Suppressor macrophage treated with lipopolysaccharide for 4 hours (primary cell): ENCODE measurements at regions not wholly inside any gene's neighbourhood (a gene's known extent, or its start where the extent isn't known, plus 50 kb on each side); places are given as distances from the start of the nearest gene placed in this dataset.

ENCODE experiments used
- DNase-seq: peaks from one replicate; pipeline ENCODE4 v3.0.0-alpha.2; 2020

- no peak for DNase-seq
Observed at GRCh38 chr11:90890347-90890746, 667.5 kb upstream of the CHORDC1 start.

DNA sequence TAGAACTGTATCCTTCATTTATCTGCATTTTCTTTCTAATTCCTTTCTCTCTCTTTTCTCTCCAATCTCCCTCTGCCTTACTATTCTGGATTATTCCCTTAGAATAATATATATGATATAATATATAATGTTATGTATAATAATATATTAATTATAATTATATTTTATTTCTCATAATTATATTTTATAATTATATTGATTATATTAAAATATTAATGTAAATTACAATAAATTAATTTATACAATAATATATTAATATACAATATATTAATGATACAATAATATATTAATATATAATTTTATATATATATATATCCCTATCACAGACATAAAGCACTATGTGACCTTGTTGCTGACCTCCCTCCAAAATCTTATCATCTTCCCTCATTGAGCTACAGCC lies 661.3 kb upstream of the CHORDC1 start:
- no peak for DNase-seq

- no peak for DNase-seq
Observed at GRCh38 chr11:90874986-90875385, 652.1 kb upstream of the CHORDC1 start.

DNA sequence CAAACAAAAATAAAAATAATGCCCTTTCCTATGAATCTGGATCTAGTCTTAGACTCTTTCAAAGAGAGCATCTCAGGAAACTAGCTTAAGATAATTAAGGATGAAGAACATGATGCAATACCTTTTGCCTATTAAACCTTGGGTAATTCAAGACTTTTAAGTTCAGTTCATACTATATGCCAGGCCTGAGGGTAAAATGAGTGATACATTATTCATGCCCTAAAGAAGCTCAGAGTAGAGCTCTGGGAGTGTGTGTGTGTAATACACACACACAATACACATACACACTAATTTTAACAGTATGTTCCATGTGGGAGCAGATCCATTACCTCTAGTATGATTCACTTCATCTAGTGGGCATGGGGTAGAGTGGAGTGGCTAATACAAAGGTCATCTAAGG lies 651.4 kb upstream of the CHORDC1 start:
- DNase-seq = no peak

DNA sequence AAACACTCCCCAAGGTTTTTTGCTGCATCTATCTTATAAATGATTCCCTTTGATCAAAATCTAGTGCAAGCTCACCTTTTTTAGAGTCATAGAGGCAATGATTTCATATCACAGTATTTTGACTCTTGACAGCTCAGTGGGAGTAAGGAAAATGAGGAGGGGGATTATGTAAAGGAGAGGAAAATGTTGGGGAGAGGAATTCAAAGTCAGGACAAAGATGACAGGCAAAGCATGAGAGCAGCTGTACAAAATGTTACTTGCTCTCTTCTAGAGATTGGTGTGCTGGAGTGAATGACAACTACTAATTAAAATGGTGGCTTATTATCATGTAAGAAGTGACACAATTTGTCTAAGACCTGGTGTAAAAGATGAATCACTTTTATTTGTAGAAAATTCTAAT lies 644.6 kb upstream of the CHORDC1 start:
- no peak for DNase-seq

- no peak for DNase-seq
Observed at GRCh38 chr11:90856790-90857189, 633.9 kb upstream of the CHORDC1 start.

GRCh38 chr11:90855531-90855930 lies 632.7 kb upstream of the CHORDC1 start:
- no peak for DNase-seq

GRCh38 chr11:90851196-90851595 lies 628.3 kb upstream of the CHORDC1 start:
- DNase-seq = no peak

DNA sequence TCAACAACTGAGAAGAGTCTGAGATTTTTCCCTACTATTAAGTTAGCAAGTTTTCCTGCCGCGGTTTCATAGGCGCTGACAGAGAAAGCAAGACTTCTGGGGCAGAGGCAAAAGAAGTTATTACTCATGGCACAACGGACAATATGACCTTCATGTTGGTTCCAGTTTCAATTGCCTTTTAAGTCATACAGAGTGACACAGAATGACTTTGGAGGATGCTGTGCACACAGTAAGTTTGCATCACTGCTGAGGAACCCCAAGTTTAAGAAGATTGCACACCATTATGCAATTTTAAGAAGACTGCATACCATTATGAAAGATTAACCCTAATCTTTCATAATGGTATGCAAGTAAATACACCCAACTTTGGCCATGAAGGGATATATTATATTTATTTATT lies 626.5 kb upstream of the CHORDC1 start:
- DNase-seq = peak; percentile 2

DNA sequence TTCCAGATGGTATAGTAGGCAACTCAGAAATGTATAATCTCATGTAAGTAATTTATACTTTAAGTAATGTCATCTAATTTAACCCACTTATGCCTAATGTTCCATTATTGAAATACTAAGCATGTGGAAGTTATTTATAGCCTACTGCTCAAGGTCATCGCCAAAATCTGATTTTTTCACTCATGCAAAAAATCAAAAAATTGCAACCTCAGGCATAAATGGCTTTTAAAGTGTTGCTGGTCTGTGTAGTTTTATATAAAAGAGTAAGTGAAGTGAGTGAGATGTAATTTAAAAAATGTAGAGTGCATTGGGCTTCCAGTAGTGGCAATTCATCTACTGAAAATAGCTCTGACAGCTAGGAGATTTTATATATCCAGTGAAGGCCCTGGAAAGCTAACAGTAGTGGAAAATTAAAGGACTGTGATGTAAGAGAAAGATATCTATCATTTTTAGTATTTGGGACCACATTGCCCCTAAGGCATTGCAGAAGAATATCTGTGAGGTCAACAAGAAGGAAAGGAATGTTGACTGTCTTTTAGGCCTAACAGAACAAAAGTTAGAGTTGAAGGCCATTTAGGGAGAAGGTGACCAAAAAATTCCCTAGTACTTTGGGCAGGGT lies 624.5 kb upstream of the CHORDC1 start:
- no peak for DNase-seq

- no peak for DNase-seq
Observed at GRCh38 chr11:90846628-90847027, 623.8 kb upstream of the CHORDC1 start.

DNA sequence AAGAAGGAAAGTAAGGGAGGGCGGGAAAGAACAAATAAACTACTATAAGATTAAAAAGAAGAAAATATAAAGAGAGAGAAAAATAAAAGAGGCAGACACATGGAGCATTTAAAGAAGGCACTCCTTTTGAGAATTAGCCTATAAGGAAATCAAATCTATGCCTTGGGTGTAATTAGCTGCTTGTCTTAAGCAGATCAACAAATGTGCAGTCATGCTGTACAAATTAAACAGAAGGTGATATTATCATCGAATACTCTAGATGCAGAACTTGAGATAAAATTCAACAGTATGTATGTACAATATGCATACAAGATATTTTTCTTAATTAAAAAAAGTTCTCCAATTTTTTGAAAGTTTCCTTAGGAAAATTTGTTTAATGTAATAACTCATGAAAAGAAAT lies 623.0 kb upstream of the CHORDC1 start:
- no peak for DNase-seq

DNA sequence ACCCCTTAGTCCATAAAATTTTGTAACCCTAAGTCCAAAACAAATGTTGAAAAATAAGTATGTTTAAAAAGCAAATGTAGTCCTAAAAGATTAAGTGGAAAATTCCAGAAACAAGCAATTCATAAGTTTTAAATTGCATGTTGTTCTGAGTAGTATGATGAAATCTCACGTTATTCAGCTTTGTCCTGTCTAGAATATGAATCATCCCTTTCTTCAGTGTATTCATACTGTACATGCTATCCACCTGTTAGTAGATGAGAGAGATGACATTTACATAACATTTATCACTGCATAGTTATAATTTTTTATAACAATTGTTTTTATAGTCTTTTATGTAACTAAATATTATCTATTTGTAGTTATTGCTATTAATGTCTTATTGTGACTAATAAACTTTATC lies 622.3 kb upstream of the CHORDC1 start:
- no peak for DNase-seq

GRCh38 chr11:90844041-90844440 lies 621.2 kb upstream of the CHORDC1 start:
- DNase-seq = no peak

- DNase-seq = no peak
Observed at GRCh38 chr11:90842681-90843080, 619.8 kb upstream of the CHORDC1 start.

DNA sequence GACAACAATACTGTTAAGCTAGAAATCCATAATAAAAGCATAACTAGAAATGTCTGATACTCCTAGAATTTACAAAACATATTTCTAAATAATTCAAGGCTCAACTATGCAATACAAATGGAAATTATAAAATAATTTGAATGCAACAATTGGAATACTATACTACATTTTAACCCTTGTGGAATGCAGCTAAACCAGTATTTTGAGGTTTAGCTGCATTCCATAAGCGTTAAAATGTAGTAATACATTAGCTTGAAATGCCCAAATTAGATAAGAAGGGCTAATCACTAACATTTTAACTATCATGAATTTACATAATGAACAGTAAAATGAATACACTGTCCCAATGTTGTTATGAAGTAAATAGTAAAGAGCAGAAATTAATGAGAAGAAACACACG lies 617.2 kb upstream of the CHORDC1 start:
- DNase-seq = no peak

- DNase-seq = no peak
Observed at GRCh38 chr11:90836031-90836430, 613.2 kb upstream of the CHORDC1 start.

GRCh38 chr11:90823446-90823845 lies 600.6 kb upstream of the CHORDC1 start:
- DNase-seq = no peak

GRCh38 chr11:90822996-90823395 lies 600.1 kb upstream of the CHORDC1 start:
- DNase-seq = no peak

DNA sequence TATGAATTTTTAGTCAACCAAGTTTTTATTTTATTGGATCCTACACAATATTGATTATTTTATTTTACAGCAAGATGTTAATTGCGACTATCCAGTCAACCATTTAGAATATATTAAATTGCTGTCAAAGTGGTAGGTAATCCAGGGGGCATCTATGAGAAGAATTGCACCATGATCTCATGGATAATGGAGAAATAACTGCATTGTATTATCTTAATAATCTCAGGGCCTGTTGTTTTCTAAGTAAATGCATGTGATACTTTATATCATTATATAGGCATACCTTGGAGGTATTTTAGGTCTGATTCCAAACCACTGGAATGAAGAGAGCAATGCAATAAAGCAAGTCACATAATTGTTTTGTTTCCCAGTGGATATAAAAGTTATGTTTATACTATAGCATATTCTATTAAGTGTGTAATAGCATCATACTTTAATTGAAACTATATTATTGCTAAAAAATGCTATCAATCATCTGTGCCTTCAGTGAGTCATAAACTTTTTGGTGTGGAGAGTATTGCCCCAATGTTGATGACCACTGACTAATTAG lies 595.4 kb upstream of the CHORDC1 start:
- DNase-seq = no peak

- DNase-seq = no peak
Observed at GRCh38 chr11:90809581-90809980, 586.7 kb upstream of the CHORDC1 start.

DNA sequence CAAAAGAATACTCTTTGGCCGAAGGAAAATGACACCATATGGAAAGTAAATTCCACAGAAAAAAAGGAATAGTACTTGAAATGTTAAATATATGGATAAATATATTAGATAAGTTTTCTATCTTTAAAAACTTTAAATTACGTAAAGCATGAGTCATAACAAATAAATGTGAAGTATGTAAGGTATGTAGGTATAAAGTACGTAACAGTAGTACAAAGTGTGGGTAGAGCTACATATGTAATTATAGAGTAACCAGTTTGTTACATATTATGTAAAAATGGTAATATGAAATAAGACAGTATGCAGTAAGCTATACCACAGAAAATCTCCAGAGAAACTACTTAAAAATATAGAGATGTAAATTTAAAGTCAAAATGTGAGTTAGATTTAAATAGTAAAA lies 582.3 kb upstream of the CHORDC1 start:
- no peak for DNase-seq

DNA sequence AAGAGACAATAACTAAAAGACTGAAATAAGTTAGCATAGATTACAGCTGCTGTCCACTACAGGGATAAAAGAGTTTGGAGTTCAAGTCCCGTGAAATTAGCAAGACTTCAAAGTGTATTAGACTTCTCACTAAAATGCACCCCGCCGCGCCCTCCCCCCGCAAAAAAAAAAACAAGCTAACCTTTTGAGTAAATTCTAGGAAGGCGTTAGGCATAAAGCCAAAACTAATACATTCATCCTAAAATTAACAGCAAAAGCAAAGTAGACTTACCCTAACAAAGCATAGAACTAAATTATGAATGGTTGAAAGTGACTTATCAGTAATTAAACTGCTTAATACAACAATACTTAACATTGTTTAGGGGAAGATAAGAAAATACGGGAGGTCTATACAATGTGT lies 581.0 kb upstream of the CHORDC1 start:
- no peak for DNase-seq

DNA sequence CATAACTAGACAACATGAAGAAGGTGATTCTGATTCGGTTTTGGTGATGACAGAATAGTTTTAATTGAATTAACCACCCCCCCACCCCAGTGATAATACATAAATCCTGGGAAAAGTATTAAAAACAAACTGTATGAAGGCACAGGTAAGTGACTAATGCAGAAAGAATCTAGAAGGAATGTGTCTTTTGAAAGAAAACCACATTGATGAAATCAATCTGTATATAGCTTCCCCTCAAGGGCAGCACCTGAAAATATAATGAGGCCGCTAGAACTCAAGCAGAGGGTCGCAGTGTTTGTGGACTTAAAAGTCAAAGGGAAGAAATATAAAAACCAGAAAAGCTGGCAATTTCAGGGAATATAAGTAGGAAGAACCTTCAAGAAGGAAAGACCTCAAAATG lies 580.5 kb upstream of the CHORDC1 start:
- DNase-seq = no peak

- DNase-seq = no peak
Observed at GRCh38 chr11:90798769-90799168, 575.9 kb upstream of the CHORDC1 start.
